Fibroblast of skin of right quadriceps (primary cell): ENCODE measurements at regions not wholly inside any gene's neighbourhood (a gene's known extent, or its start where the extent isn't known, plus 50 kb on each side); places are given as distances from the start of the nearest gene placed in this dataset.
"Not testable (repeated sequence)": the region's sequence is repeated elsewhere in the genome, so short reads cannot be mapped to it uniquely, and the experiment has no call there.

ENCODE experiments used
- DNase-seq: peaks from one replicate; pipeline ENCODE4 v3.0.0-alpha.2; 2013

GRCh38 chr3:168738527-168739325, 643.0 kb upstream of the GOLIM4 start:
- DNase-seq: no peak

GRCh38 chr3:168736202-168736601, 640.5 kb upstream of the GOLIM4 start:
- no peak for DNase-seq

GRCh38 chr3:168730073-168730472, 634.3 kb upstream of the GOLIM4 start:
- no peak for DNase-seq

- DNase-seq: peak; percentile 36
Observed at GRCh38 chr3:168722091-168722490, 626.4 kb upstream of the GOLIM4 start.

- no peak for DNase-seq
Observed at GRCh38 chr3:168714609-168715240, 619.0 kb upstream of the GOLIM4 start.

- no peak for DNase-seq
Observed at GRCh38 chr3:168709073-168709472, 613.3 kb upstream of the GOLIM4 start.

GRCh38 chr3:168707900-168708299, 612.2 kb upstream of the GOLIM4 start:
- no peak for DNase-seq

GRCh38 chr3:168705412-168705811, 609.7 kb upstream of the GOLIM4 start:
- DNase-seq: no peak

GRCh38 chr3:168696051-168696450, 600.3 kb upstream of the GOLIM4 start:
- DNase-seq: no peak

GRCh38 chr3:168693870-168694269, 598.1 kb upstream of the GOLIM4 start:
- DNase-seq: no peak

- no peak for DNase-seq
Observed at GRCh38 chr3:168688267-168688666, 592.5 kb upstream of the GOLIM4 start.

- DNase-seq: no peak
Observed at GRCh38 chr3:168684519-168684918, 588.8 kb upstream of the GOLIM4 start.

GRCh38 chr3:168678730-168679129, 583.0 kb upstream of the GOLIM4 start:
- no peak for DNase-seq

GRCh38 chr3:168671091-168671490, 575.4 kb upstream of the GOLIM4 start:
- DNase-seq: no peak

GRCh38 chr3:168660879-168661657, 565.3 kb upstream of the GOLIM4 start:
- DNase-seq: not testable (repeated sequence)

- DNase-seq: no peak
Observed at GRCh38 chr3:168659015-168659414, 563.3 kb upstream of the GOLIM4 start.

GRCh38 chr3:168655611-168656010, 559.9 kb upstream of the GOLIM4 start:
- DNase-seq: no peak

GRCh38 chr3:168654700-168655099, 559.0 kb upstream of the GOLIM4 start:
- no peak for DNase-seq

- DNase-seq: no peak
Observed at GRCh38 chr3:168653255-168653654, 557.5 kb upstream of the GOLIM4 start.

- no peak for DNase-seq
Observed at GRCh38 chr3:168648321-168648720, 552.6 kb upstream of the GOLIM4 start.

- DNase-seq: no peak
Observed at GRCh38 chr3:168647582-168647981, 551.9 kb upstream of the GOLIM4 start.

- no peak for DNase-seq
Observed at GRCh38 chr3:168645180-168645579, 549.5 kb upstream of the GOLIM4 start.

- DNase-seq: no peak
Observed at GRCh38 chr3:168628549-168628948, 532.8 kb upstream of the GOLIM4 start.

- DNase-seq: no peak
Observed at GRCh38 chr3:168625477-168625876, 529.8 kb upstream of the GOLIM4 start.
